ENCODE measurements at regions not wholly inside any gene's neighbourhood (a gene's known extent, or its start where the extent isn't known, plus 50 kb on each side); places are given as distances from the start of the nearest gene placed in this dataset.

DNA sequence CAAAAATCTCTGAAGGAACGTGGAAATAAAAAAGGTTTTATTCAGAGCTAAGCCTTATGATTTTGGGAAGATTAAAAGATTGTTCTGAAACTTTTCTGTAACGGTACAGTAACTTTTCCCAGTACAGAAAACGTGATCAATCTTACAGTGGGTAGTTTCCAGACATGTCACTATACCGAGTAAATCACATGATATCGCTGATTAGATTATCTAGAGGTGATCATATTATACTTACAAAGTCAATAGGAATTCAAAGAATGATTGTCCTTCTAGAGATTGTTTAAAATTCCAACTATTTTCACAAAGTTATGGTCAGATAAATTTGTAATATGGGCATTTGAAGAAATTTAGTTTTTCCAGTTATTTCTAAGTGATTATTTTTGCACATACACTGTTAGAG is 736.0 kb upstream of the GRM7 start:
- TF ChIP-seq TAF1 (IDR thresholded peaks at IDR 0.05; ENCODE audit: low read depth): no peak
- TF ChIP-seq, protein P1, sequence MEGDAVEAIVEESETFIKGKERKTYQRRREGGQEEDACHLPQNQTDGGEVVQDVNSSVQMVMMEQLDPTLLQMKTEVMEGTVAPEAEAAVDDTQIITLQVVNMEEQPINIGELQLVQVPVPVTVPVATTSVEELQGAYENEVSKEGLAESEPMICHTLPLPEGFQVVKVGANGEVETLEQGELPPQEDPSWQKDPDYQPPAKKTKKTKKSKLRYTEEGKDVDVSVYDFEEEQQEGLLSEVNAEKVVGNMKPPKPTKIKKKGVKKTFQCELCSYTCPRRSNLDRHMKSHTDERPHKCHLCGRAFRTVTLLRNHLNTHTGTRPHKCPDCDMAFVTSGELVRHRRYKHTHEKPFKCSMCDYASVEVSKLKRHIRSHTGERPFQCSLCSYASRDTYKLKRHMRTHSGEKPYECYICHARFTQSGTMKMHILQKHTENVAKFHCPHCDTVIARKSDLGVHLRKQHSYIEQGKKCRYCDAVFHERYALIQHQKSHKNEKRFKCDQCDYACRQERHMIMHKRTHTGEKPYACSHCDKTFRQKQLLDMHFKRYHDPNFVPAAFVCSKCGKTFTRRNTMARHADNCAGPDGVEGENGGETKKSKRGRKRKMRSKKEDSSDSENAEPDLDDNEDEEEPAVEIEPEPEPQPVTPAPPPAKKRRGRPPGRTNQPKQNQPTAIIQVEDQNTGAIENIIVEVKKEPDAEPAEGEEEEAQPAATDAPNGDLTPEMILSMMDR (IDR thresholded peaks at IDR 0.05; ENCODE audit: poor library complexity, severe bottlenecking): no peak
- TF ChIP-seq, protein P2, sequence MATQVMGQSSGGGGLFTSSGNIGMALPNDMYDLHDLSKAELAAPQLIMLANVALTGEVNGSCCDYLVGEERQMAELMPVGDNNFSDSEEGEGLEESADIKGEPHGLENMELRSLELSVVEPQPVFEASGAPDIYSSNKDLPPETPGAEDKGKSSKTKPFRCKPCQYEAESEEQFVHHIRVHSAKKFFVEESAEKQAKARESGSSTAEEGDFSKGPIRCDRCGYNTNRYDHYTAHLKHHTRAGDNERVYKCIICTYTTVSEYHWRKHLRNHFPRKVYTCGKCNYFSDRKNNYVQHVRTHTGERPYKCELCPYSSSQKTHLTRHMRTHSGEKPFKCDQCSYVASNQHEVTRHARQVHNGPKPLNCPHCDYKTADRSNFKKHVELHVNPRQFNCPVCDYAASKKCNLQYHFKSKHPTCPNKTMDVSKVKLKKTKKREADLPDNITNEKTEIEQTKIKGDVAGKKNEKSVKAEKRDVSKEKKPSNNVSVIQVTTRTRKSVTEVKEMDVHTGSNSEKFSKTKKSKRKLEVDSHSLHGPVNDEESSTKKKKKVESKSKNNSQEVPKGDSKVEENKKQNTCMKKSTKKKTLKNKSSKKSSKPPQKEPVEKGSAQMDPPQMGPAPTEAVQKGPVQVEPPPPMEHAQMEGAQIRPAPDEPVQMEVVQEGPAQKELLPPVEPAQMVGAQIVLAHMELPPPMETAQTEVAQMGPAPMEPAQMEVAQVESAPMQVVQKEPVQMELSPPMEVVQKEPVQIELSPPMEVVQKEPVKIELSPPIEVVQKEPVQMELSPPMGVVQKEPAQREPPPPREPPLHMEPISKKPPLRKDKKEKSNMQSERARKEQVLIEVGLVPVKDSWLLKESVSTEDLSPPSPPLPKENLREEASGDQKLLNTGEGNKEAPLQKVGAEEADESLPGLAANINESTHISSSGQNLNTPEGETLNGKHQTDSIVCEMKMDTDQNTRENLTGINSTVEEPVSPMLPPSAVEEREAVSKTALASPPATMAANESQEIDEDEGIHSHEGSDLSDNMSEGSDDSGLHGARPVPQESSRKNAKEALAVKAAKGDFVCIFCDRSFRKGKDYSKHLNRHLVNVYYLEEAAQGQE (IDR thresholded peaks at IDR 0.05; ENCODE audit: borderline replicate concordance): no peak
- TF ChIP-seq SMC3 (conservative IDR thresholded peaks at IDR 0.05; ENCODE audit: poor library complexity): no peak
- TF ChIP-seq POLR2AphosphoS5 (IDR thresholded peaks at IDR 0.05): no peak
- no peak for TF ChIP-seq MXI1 (conservative IDR thresholded peaks at IDR 0.05; ENCODE audit: poor library complexity, severe bottlenecking)
- no peak for TF ChIP-seq EZH2 (IDR thresholded peaks at IDR 0.05; ENCODE audit: borderline replicate concordance, insufficient read depth, low read length, poor library complexity, severe bottlenecking)
- TF ChIP-seq RAD21 (conservative IDR thresholded peaks at IDR 0.05): no peak
- no peak for TF ChIP-seq EP300 (conservative IDR thresholded peaks at IDR 0.05; ENCODE audit: poor library complexity, severe bottlenecking)

GRCh38 chr3:6125520-6125919 is 735.4 kb upstream of the GRM7 start:
- Histone ChIP-seq H3K4me2 (ENCODE audit: low read length) (no peak overlapping the region), H2AFZ (ENCODE audit: low read depth, low read length) (no peak overlapping the region), H3K27ac (ENCODE audit: low read length) (no peak overlapping the region), H3K9me2 (ENCODE audit: insufficient read depth, low read length) (no peaks in the 10 kb centered on the region), H3F3A (ENCODE audit: insufficient read depth, low read length, poor library complexity, severe bottlenecking) (no peaks in the 10 kb centered on the region), H4K20me1 (ENCODE audit: insufficient read depth) (no peaks in the 10 kb centered on the region), H3K36me3 (ENCODE audit: insufficient read depth, low read length) (no peaks in the 10 kb centered on the region), H3K4me3 (ENCODE audit: low read length) (no peak overlapping the region), H3K9ac (ENCODE audit: low read length) (no peak overlapping the region), H3K9me3 (ENCODE audit: low read length) (no peaks in the 10 kb centered on the region), H3K27me3 (ENCODE audit: insufficient read depth, low read depth, low read length) (no peaks in the 10 kb centered on the region), H3K79me2 (replicated peaks; ENCODE audit: insufficient read depth, low read length) (no peaks in the 10 kb centered on the region)
- TF ChIP-seq, protein P1 (IDR thresholded peaks at IDR 0.05; ENCODE audit: poor library complexity, severe bottlenecking): no peak
- TF ChIP-seq, protein P2 (IDR thresholded peaks at IDR 0.05; ENCODE audit: borderline replicate concordance): no peak
- no peak for TF ChIP-seq SMC3 (conservative IDR thresholded peaks at IDR 0.05; ENCODE audit: poor library complexity)

More for the DNA sequence above, 736.0 kb upstream of the GRM7 start:
- Histone ChIP-seq H3K27me3 (ENCODE audit: insufficient read depth, low read depth, low read length) (no peaks in the 10 kb centered on the region), H3F3A (ENCODE audit: insufficient read depth, low read length, poor library complexity, severe bottlenecking) (no peaks in the 10 kb centered on the region), H3K9ac (ENCODE audit: low read length) (no peak overlapping the region), H3K9me3 (ENCODE audit: low read length) (no peaks in the 10 kb centered on the region), H3K36me3 (ENCODE audit: insufficient read depth, low read length) (no peaks in the 10 kb centered on the region), H3K79me2 (replicated peaks; ENCODE audit: insufficient read depth, low read length) (no peaks in the 10 kb centered on the region), H4K20me1 (ENCODE audit: insufficient read depth) (no peaks in the 10 kb centered on the region), H3K4me3 (ENCODE audit: low read length) (no peak overlapping the region), H3K9me2 (ENCODE audit: insufficient read depth, low read length) (no peaks in the 10 kb centered on the region), H2AFZ (ENCODE audit: low read depth, low read length) (no peak overlapping the region), H3K27ac (ENCODE audit: low read length) (no peak overlapping the region), H3K4me2 (ENCODE audit: low read length) (no peak overlapping the region)
